SK-N-SH (cell line): ENCODE measurements at regions not wholly inside any gene's neighbourhood (a gene's known extent, or its start where the extent isn't known, plus 50 kb on each side); places are given as distances from the start of the nearest gene placed in this dataset.

Source experiments
- CTCF ChIA-PET: fragments of 300-600, 350-600 bp; formaldehyde crosslinking; extraction: SDS; loops from one replicate; lab custom pipeline; 2021; lab: Yijun Ruan, JAX
- POLR2A ChIA-PET: fragments of 350-600 bp; sonication (Branson Sonifier 250); formaldehyde crosslinking; extraction: SDS; loops from one replicate; lab custom pipeline; 2020; ENCODE audit warnings: antibody characterized with exemption, inconsistent platforms; lab: Yijun Ruan, JAX
- DNase-seq: peaks from one replicate; pipeline ENCODE4 v3.0.0; 2012
- H2AFZ ChIP-seq: fragments of 200-600 bp; sonication (generic); 2 replicates; pipeline ENCODE4 v1.8.1; 2016; ENCODE audit warnings: antibody characterized with exemption, mild to moderate bottlenecking, low read depth
- H3F3A ChIP-seq: fragments of 200-600 bp; sonication (generic); replicated peaks from 2 replicates; pipeline ENCODE3; 2016; ENCODE audit warnings: antibody characterized with exemption, mild to moderate bottlenecking; ENCODE audit not compliant: insufficient read depth
- H3K27ac ChIP-seq, 2 experiments: fragments of 200-500 bp in 1 of 2; fragments of 200-600 bp in 1 of 2; sonication (Bioruptor generic) in 1 of 2; sonication (generic), shearing (Covaris generic) in 1 of 2; 2 replicates each; pipeline versions ENCODE4 v1.5.1 to v1.6.1; 2014 to 2016; ENCODE audit warnings: low read depth in 2 of 2, inconsistent platforms in 1 of 2, low read length in 1 of 2, mild to moderate bottlenecking in 1 of 2, mixed read lengths in 1 of 2
- H3K27me3 ChIP-seq: fragments of 200-600 bp; sonication (generic), shearing (Covaris generic); 2 replicates; pipeline ENCODE4 v1.6.1; 2016; ENCODE audit warnings: mixed run types; ENCODE audit not compliant: insufficient read depth
- H3K36me3 ChIP-seq, 2 experiments: fragments of 200-500 bp in 1 of 2; fragments of 200-600 bp in 1 of 2; sonication (Bioruptor generic) in 1 of 2; sonication (generic) in 1 of 2; replicated peaks in 1 of 2; 2 replicates each; pipeline versions ENCODE3 to v1.5.1; 2014 to 2016; ENCODE audit warnings: low read length in 1 of 2, mild to moderate bottlenecking in 1 of 2; ENCODE audit not compliant: insufficient read depth in 2 of 2, control insufficient read depth in 1 of 2
- H3K4me1 ChIP-seq, 2 experiments: fragments of 200-500 bp in 1 of 2; fragments of 200-600 bp in 1 of 2; sonication (Bioruptor generic) in 1 of 2; sonication (generic), shearing (Covaris generic) in 1 of 2; 2 replicates each; pipeline versions ENCODE4 v1.5.1 to v1.6.1; 2014 to 2016; ENCODE audit warnings: low read depth in 1 of 2, low read length in 1 of 2, mixed run types in 1 of 2; ENCODE audit not compliant: insufficient read depth in 2 of 2, control insufficient read depth in 1 of 2
- H3K4me2 ChIP-seq: fragments of 200-600 bp; sonication (generic), shearing (Covaris generic); 2 replicates; pipeline ENCODE4 v1.6.1; 2017; ENCODE audit warnings: mixed run types
- H3K4me3 ChIP-seq, 2 experiments: fragments of 200-500 bp in 1 of 2; fragments of 200-600 bp in 1 of 2; sonication (Bioruptor generic) in 1 of 2; sonication (generic), shearing (Covaris generic) in 1 of 2; 2 replicates each; pipeline versions ENCODE4 v1.5.1 to v1.8.1; 2014 to 2016; ENCODE audit warnings: low read depth in 2 of 2, inconsistent platforms in 1 of 2, low read length in 1 of 2, mild to moderate bottlenecking in 1 of 2, mixed read lengths in 1 of 2, moderate library complexity in 1 of 2
- H3K79me2 ChIP-seq: fragments of 200-600 bp; sonication (generic); 2 replicates; pipeline ENCODE4 v1.8.1; 2017; ENCODE audit warnings: mild to moderate bottlenecking; ENCODE audit not compliant: insufficient read depth
- H3K9ac ChIP-seq: fragments of 200-600 bp; sonication (generic); 2 replicates; pipeline ENCODE4 v1.6.1; 2017; ENCODE audit warnings: mixed run types
- H3K9me2 ChIP-seq: fragments of 200-600 bp; sonication (generic); 2 replicates; pipeline ENCODE4 v1.6.1; 2017; ENCODE audit warnings: mixed run types
- H3K9me3 ChIP-seq: fragments of 200-600 bp; sonication (generic); 2 replicates; pipeline ENCODE4 v1.6.1; 2017; ENCODE audit warnings: mixed run types, mild to moderate bottlenecking, moderate library complexity
- H4K20me1 ChIP-seq: fragments of 200-600 bp; sonication (generic); 2 replicates; pipeline ENCODE4 v1.6.1; 2017; ENCODE audit warnings: mild to moderate bottlenecking, mixed run types; ENCODE audit not compliant: insufficient read depth
- CHD2 ChIP-seq: fragments of 150-350 bp; IDR thresholded peaks from 2 replicates; pipeline ENCODE4 v1.6.1; 2018; ENCODE audit warnings: low read length; ENCODE audit not compliant: partially characterized antibody
- EP300 ChIP-seq, 2 experiments: IDR thresholded peaks; 2 replicates each; pipeline versions ENCODE4 v1.4.0 to v1.6.1; 2012; ENCODE audit warnings: borderline replicate concordance in 1 of 2, low read depth in 1 of 2, low read length in 1 of 2
- EZH2phosphoT487 ChIP-seq: fragments of 200-600 bp; sonication (generic); IDR thresholded peaks from 2 replicates; pipeline ENCODE4 v1.6.1; 2017; ENCODE audit warnings: low read depth, mixed run types, mild to moderate bottlenecking, antibody characterized with exemption, moderate library complexity, borderline replicate concordance
- FOSL2 ChIP-seq: IDR thresholded peaks from 2 replicates; pipeline ENCODE4 v1.4.0; 2012; ENCODE audit warnings: low read depth, mild to moderate bottlenecking, moderate library complexity, borderline replicate concordance
- FOXM1 ChIP-seq: IDR thresholded peaks from 2 replicates; pipeline ENCODE4 v1.4.0; 2012; ENCODE audit warnings: low read depth, mild to moderate bottlenecking
- MEF2A ChIP-seq: IDR thresholded peaks from 2 replicates; pipeline ENCODE4 v1.4.0; 2012; ENCODE audit warnings: low read depth, borderline replicate concordance
- NFIC ChIP-seq: IDR thresholded peaks from 2 replicates; pipeline ENCODE4 v1.4.0; 2012; ENCODE audit warnings: borderline replicate concordance
- POLR2AphosphoS5 ChIP-seq: IDR thresholded peaks from 2 replicates; pipeline ENCODE4 v1.6.1; 2012; ENCODE audit warnings: low read depth, low read length
- RFX5 ChIP-seq: IDR thresholded peaks from 2 replicates; pipeline ENCODE4 v1.6.1; 2012; ENCODE audit warnings: mild to moderate bottlenecking, improper control_type of control experiment, low read length
- TAF1 ChIP-seq: IDR thresholded peaks from 2 replicates; pipeline ENCODE4 v1.6.1; 2012; ENCODE audit warnings: low read depth, mild to moderate bottlenecking, low read length, moderate library complexity, borderline replicate concordance
- TCF12 ChIP-seq: IDR thresholded peaks from 2 replicates; pipeline ENCODE4 v1.4.0; 2012
- USF1 ChIP-seq: IDR thresholded peaks from 2 replicates; pipeline ENCODE4 v1.4.0; 2012; ENCODE audit warnings: low read depth, borderline replicate concordance
- YY1 ChIP-seq: IDR thresholded peaks from 2 replicates; pipeline ENCODE4 v1.4.0; 2012; ENCODE audit warnings: low read depth, mild to moderate bottlenecking
- WGBS: methylation state at CpG from one replicate; pipeline ENCODE4 v1.1.6; 2017; ENCODE audit warnings: low lambda C conversion rate; 5-methylcytosine and 5-hydroxymethylcytosine counted together
- TF ChIP-seq, protein P1 (sequence below): fragments of 200-600 bp; sonication (generic); IDR thresholded peaks from 2 replicates; pipeline ENCODE4 v1.6.1; 2017; ENCODE audit warnings: antibody characterized with exemption, mild to moderate bottlenecking, moderate library complexity

DNA sequence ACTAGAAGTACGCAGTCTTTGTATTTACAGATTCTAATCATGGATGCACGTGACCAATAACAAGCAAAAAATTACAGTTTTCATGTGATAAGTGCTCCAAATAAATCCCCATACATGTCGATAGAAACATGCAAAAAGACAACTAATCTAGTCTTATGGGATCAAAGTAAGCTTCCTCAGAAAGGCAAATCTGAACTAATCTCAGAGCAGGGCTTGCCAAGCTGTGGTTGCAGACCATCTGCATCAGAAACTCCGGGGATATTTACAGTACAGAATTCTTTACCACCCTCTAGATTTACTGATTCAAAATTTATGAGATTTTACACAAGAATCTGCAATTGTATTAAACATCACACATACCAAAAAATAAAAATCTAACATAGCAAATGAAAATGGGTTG, 1435.5 kb downstream of the MRPL39 start:
- H4K20me1 ChIP-seq: no peaks in the 10 kb centered on the region
- POLR2A ChIA-PET: no interaction called here
- no peak for TF ChIP-seq MEF2A
- TF ChIP-seq YY1: no peak
- TF ChIP-seq FOXM1: no peak
- TF ChIP-seq NFIC: no peak
- TF ChIP-seq USF1: no peak
- TF ChIP-seq CHD2: no peak
- TF ChIP-seq RFX5: no peak
- TF ChIP-seq POLR2AphosphoS5: no peak
- TF ChIP-seq, protein P1, sequence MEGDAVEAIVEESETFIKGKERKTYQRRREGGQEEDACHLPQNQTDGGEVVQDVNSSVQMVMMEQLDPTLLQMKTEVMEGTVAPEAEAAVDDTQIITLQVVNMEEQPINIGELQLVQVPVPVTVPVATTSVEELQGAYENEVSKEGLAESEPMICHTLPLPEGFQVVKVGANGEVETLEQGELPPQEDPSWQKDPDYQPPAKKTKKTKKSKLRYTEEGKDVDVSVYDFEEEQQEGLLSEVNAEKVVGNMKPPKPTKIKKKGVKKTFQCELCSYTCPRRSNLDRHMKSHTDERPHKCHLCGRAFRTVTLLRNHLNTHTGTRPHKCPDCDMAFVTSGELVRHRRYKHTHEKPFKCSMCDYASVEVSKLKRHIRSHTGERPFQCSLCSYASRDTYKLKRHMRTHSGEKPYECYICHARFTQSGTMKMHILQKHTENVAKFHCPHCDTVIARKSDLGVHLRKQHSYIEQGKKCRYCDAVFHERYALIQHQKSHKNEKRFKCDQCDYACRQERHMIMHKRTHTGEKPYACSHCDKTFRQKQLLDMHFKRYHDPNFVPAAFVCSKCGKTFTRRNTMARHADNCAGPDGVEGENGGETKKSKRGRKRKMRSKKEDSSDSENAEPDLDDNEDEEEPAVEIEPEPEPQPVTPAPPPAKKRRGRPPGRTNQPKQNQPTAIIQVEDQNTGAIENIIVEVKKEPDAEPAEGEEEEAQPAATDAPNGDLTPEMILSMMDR: no peak
- TF ChIP-seq TAF1: no peak
- TF ChIP-seq, all 33 proteins: peak for 0
- no peaks in the 10 kb centered on the region for H3K36me3 ChIP-seq
- H3K9me2 ChIP-seq: no peaks in the 10 kb centered on the region
- H3K27ac ChIP-seq: no peak overlapping the region
- no peak overlapping the region for H3K4me2 ChIP-seq
- no peaks in the 10 kb centered on the region for H3K79me2 ChIP-seq
- CTCF ChIA-PET: no interaction called here
- H3K9ac ChIP-seq: no peak overlapping the region
- 76% methylated on average over 4 of the region's 4 CpGs for WGBS
- DNase-seq: no peak
- no peaks in the 10 kb centered on the region for H3K27me3 ChIP-seq
- H2AFZ ChIP-seq: no peak overlapping the region
- no peaks in the 10 kb centered on the region for H3F3A ChIP-seq
- no peak overlapping the region for H3K4me3 ChIP-seq
- H3K4me1 ChIP-seq: no peaks in the 10 kb centered on the region
- H3K9me3 ChIP-seq: no peaks in the 10 kb centered on the region

DNA sequence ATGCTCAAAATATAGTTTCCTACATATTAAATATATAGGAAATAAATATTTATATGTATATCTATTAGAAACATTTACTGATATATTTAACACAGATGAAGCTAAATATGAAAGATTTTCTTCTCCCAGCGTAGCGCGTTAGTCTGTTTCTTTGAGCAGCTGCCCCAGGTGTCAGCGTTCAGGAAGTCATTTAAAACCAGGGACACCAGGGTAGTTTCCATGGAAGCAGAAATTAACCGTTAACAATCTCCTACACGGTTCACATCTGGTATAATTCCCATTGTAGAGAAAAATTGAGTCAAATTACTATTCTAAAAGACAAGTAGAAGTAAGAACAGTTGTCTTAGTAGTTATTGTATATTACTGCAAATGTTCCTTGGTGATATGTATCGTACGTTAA, 1443.7 kb downstream of the MRPL39 start:
- CTCF ChIA-PET: interaction anchor here (1.1 to 1.2 kb wide), 2 partner anchors 15 to 18 kb away, joined by 3 to 4 read pairs; no protein-coding TSS in a partner anchor
- Histone ChIP-seq H3K9ac (no peak overlapping the region), H3K79me2 (no peaks in the 10 kb centered on the region), H2AFZ (no peak overlapping the region), H3K4me1 (peaks cover 0 to 2% of the 10 kb centered on the region in 2 experiments; a peak in 1 of 4 replicates), H3K4me2 (no peak overlapping the region), H3K9me3 (no peaks in the 10 kb centered on the region), H3K27ac (no peak overlapping the region), H4K20me1 (no peaks in the 10 kb centered on the region), H3K4me3 (no peak overlapping the region), H3F3A (no peaks in the 10 kb centered on the region), H3K9me2 (no peaks in the 10 kb centered on the region), H3K27me3 (no peaks in the 10 kb centered on the region), H3K36me3 (no peaks in the 10 kb centered on the region)
- POLR2A ChIA-PET: no interaction called here
- DNase-seq: no peak
- WGBS: 86% methylated on average over 8 of the region's 8 CpGs
- TF ChIP-seq NFIC (no peak), EP300 (IDR thresholded peaks at IDR 0.05; ENCODE audit: borderline replicate concordance in 1 of 2, low read depth in 1 of 2, low read length in 1 of 2) (no peak), FOXM1 (no peak), EZH2phosphoT487 (no peak), FOSL2 (no peak), TCF12 (no peak)
